Trophoblast cell (in vitro differentiated cells and primary cell): ENCODE measurements at regions not wholly inside any gene's neighbourhood (a gene's known extent, or its start where the extent isn't known, plus 50 kb on each side); places are given as distances from the start of the nearest gene placed in this dataset.
A peak's percentile ranks its signal among the peaks of the same experiment; 100 is the strongest.

Source experiments
- DNase-seq, 2 donors: peaks; one replicate each; pipeline ENCODE4 v3.0.0-alpha.2; 2016
- H2AFZ ChIP-seq: 2 replicates; pipeline ENCODE4 v1.6.1; 2013; ENCODE audit warnings: low read length, moderate library complexity, mild to moderate bottlenecking; ENCODE audit not compliant: insufficient read depth, poor library complexity
- H2AK5ac ChIP-seq: 2 replicates; pipeline ENCODE4 v1.6.1; 2013; ENCODE audit warnings: mild to moderate bottlenecking, low read length
- H2BK120ac ChIP-seq: 2 replicates; pipeline ENCODE4 v1.6.1; 2013; ENCODE audit warnings: low read length, mild to moderate bottlenecking, moderate library complexity; ENCODE audit not compliant: insufficient read depth, poor library complexity
- H2BK12ac ChIP-seq: 2 replicates; pipeline ENCODE4 v1.6.1; 2013; ENCODE audit warnings: mild to moderate bottlenecking, low read length, moderate library complexity
- H2BK5ac ChIP-seq: 2 replicates; pipeline ENCODE4 v1.6.1; 2013; ENCODE audit warnings: low read length, low read depth, moderate library complexity, mild to moderate bottlenecking; ENCODE audit not compliant: poor library complexity
- H3K14ac ChIP-seq: 2 replicates; pipeline ENCODE4 v1.6.1; 2013; ENCODE audit warnings: mild to moderate bottlenecking, low read length
- H3K18ac ChIP-seq: 2 replicates; pipeline ENCODE4 v1.6.1; 2013; ENCODE audit warnings: mild to moderate bottlenecking, low read length
- H3K23ac ChIP-seq: 2 replicates; pipeline ENCODE4 v1.6.1; 2013; ENCODE audit warnings: low read length
- H3K27ac ChIP-seq: 2 replicates; pipeline ENCODE4 v1.5.1; 2013; ENCODE audit warnings: low read depth, mild to moderate bottlenecking, inconsistent platforms, low read length, moderate library complexity
- H3K27me3 ChIP-seq: 2 replicates; pipeline ENCODE4 v1.6.1; 2013; ENCODE audit warnings: inconsistent platforms, mild to moderate bottlenecking, low read length, moderate library complexity; ENCODE audit not compliant: insufficient read depth
- H3K36me3 ChIP-seq, 2 experiments: 1 replicate in 1 of 2; 2 replicates in 1 of 2; pipeline ENCODE4 v1.6.1; 2013; ENCODE audit warnings: low read length in 2 of 2, mild to moderate bottlenecking in 2 of 2, moderate library complexity in 1 of 2; ENCODE audit not compliant: insufficient read depth in 2 of 2, control insufficient read depth in 1 of 2
- H3K4ac ChIP-seq: 2 replicates; pipeline ENCODE4 v1.6.1; 2013; ENCODE audit warnings: low read depth, mild to moderate bottlenecking, low read length, moderate library complexity
- H3K4me1 ChIP-seq, 2 experiments: 1 replicate in 1 of 2; 2 replicates in 1 of 2; pipeline ENCODE4 v1.6.1; 2013; ENCODE audit warnings: low read length in 2 of 2, mild to moderate bottlenecking in 2 of 2, moderate library complexity in 1 of 2; ENCODE audit not compliant: insufficient read depth in 2 of 2, control insufficient read depth in 1 of 2
- H3K4me2 ChIP-seq: 2 replicates; pipeline ENCODE4 v1.6.1; 2013; ENCODE audit warnings: inconsistent platforms, mild to moderate bottlenecking, low read length, moderate library complexity
- H3K4me3 ChIP-seq: 2 replicates; pipeline ENCODE4 v1.5.1; 2013; ENCODE audit warnings: mild to moderate bottlenecking, low read depth, low read length, inconsistent platforms
- H3K79me1 ChIP-seq: one replicate; pipeline ENCODE4 v1.6.1; 2013; ENCODE audit warnings: low read length
- H3K79me2 ChIP-seq: 2 replicates; pipeline ENCODE4 v1.6.1; 2013; ENCODE audit warnings: low read length, mild to moderate bottlenecking; ENCODE audit not compliant: control insufficient read depth, insufficient read depth, poor library complexity
- H3K9ac ChIP-seq: 2 replicates; pipeline ENCODE4 v1.6.1; 2013; ENCODE audit warnings: mild to moderate bottlenecking, low read length
- H3K9me3 ChIP-seq: 2 replicates; pipeline ENCODE4 v1.6.1; 2013; ENCODE audit warnings: low read depth, mild to moderate bottlenecking, control low read depth, inconsistent platforms, low read length; ENCODE audit not compliant: insufficient read depth
- H4K12ac ChIP-seq: 2 replicates; pipeline ENCODE4 v1.6.1; 2013; ENCODE audit warnings: low read depth, mild to moderate bottlenecking, low read length, moderate library complexity
- H4K8ac ChIP-seq: 2 replicates; pipeline ENCODE4 v1.6.1; 2013; ENCODE audit warnings: low read depth, mild to moderate bottlenecking, low read length, moderate library complexity
- H4K91ac ChIP-seq: one replicate; pipeline ENCODE4 v1.6.1; 2013; ENCODE audit warnings: low read depth, mild to moderate bottlenecking, low read length, moderate library complexity
- WGBS: extraction: QIAGEN DNeasy Blood & Tissue Kit; methylation state at CpG from one replicate; pipeline ENCODE4 v1.1.7; 2013; ENCODE audit warnings: missing lambda C conversion rate; ENCODE audit not compliant: insufficient read length, insufficient coverage; ENCODE audit errors: extremely low coverage; 5-methylcytosine and 5-hydroxymethylcytosine counted together

DNA sequence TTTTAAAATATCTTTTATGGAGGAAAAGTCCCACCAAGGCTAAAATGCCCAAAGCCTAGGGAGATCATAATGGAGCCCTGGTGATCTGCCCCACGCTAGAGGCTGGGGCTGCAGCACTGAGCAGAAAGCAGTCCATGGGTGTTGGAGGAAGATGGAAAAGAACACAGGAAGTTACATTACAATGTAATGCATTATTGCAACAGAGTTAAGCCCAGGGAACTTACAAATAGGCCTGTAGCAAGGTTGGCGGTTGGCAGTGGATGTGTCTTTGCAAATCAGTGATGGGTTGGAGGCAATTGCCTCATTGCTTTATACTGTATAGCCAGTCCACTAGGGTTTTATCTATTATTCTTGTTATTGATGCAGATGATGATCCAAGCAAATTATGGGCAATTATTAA, 399.9 kb downstream of the NDFIP2 start:
- Histone ChIP-seq H3K36me3 (no peaks in the 10 kb centered on the region), H3K79me2 (no peaks in the 10 kb centered on the region), H3K18ac (no peak overlapping the region), H2BK120ac (no peak overlapping the region), H4K91ac (no peak overlapping the region), H3K9me3 (no peaks in the 10 kb centered on the region), H3K14ac (no peak overlapping the region), H4K8ac (no peak overlapping the region), H3K27me3 (no peaks in the 10 kb centered on the region), H2AK5ac (no peak overlapping the region), H2BK5ac (no peak overlapping the region), H2AFZ (no peak overlapping the region), H3K79me1 (no peaks in the 10 kb centered on the region), H3K23ac (no peak overlapping the region), H3K4ac (no peak overlapping the region), H3K4me3 (no peak overlapping the region), H3K4me1 (no peaks in the 10 kb centered on the region), H3K9ac (no peak overlapping the region), H4K12ac (no peak overlapping the region), H3K27ac (no peak overlapping the region), H2BK12ac (no peak overlapping the region), H3K4me2 (no peak overlapping the region)
- DNase-seq: no peak
- WGBS: no CpG with 5 or more reads among the region's 2 CpGs

DNA sequence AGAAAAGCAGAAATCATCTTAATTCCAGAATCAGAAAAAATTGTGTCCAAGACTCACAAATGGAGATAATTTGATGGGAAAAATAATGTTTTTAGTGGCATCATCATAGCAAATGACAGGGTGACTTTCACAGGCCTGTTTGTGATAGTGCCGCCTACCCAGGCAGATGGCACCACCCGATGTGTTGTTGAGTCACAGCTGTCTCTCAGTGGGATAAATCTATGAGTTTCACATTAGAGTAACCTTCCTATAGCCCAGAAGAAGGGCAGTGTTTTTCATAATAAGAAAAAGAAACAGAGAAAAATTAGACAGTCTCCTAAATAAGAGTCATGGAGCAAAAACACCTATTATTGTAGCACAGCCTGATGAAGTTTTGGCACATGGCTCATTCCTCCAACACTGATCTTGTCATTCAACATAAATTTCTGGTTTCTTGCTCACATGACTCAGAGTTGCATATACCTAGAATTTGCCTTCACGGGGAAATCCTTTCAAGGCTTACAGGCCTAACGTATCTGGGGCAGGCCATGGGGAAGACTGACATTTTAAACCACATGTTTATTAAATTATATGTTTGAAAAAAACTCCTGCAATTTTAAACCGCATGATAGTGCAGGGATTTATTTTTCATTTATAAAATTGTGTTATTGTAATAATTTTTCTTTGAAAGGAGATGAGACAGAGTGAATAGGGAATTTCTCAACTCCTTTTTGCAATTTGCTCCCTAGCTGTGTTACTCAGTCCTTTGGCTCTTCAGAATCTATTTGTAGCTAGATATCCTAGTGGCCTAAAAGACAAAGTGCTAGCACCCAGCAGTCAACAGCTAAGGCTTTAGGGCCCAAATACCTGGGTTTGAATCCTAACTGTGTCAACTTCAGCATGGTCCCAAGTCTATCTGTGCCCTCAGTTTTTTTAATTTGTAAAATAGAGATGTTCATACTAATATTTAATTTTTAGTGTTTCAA, 393.7 kb downstream of the NDFIP2 start:
- no peaks in the 10 kb centered on the region for H3K27me3 ChIP-seq
- no peak overlapping the region for H3K14ac ChIP-seq
- no peak overlapping the region for H3K18ac ChIP-seq
- no peaks in the 10 kb centered on the region for H3K36me3 ChIP-seq
- no peak overlapping the region for H3K9ac ChIP-seq
- no peaks in the 10 kb centered on the region for H3K79me2 ChIP-seq
- H3K27ac ChIP-seq: no peak overlapping the region
- no peak overlapping the region for H3K4me2 ChIP-seq
- no CpG with 5 or more reads among the region's 5 CpGs for WGBS
- H2AFZ ChIP-seq: no peak overlapping the region
- no peak overlapping the region for H2BK120ac ChIP-seq
- no peak overlapping the region for H2AK5ac ChIP-seq
- H3K79me1 ChIP-seq: no peaks in the 10 kb centered on the region
- H4K91ac ChIP-seq: no peak overlapping the region
- no peak overlapping the region for H3K4ac ChIP-seq
- no peak overlapping the region for H2BK5ac ChIP-seq
- no peak overlapping the region for H3K23ac ChIP-seq
- no peaks in the 10 kb centered on the region for H3K4me1 ChIP-seq
- H2BK12ac ChIP-seq: no peak overlapping the region
- H3K9me3 ChIP-seq: peaks cover 1% of the 10 kb centered on the region
- DNase-seq: peak; percentile 29 to 66
- H3K4me3 ChIP-seq: no peak overlapping the region
- no peak overlapping the region for H4K8ac ChIP-seq
- no peak overlapping the region for H4K12ac ChIP-seq

DNA sequence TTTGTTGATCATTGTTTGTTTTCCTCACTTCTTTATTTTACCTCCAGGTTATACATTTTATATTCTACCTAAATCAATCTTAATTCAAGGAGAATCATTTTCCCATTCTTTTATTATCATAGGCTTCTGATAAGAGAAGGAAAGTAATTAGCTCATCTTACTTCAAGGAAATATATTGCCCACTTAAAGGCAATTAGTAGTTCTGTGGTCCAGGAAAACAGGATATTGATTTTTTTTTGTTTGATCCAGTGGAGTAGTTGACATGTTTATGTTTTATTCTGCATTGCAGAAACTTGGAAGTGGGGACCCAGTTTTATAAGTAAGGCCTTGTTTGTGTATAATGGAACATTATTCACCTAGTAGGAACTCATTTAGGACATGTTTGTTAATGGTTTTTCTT, 390.6 kb downstream of the NDFIP2 start:
- Histone ChIP-seq H3K9ac (no peak overlapping the region), H2BK5ac (no peak overlapping the region), H3K27me3 (no peaks in the 10 kb centered on the region), H3K18ac (no peak overlapping the region), H3K4me1 (no peaks in the 10 kb centered on the region), H2AFZ (no peak overlapping the region), H2AK5ac (no peak overlapping the region), H3K14ac (no peak overlapping the region), H2BK12ac (no peak overlapping the region), H3K4me3 (no peak overlapping the region), H3K23ac (no peak overlapping the region), H3K4me2 (no peak overlapping the region), H4K12ac (no peak overlapping the region), H2BK120ac (no peak overlapping the region), H3K79me1 (no peaks in the 10 kb centered on the region), H3K9me3 (peaks cover 1% of the 10 kb centered on the region), H3K79me2 (no peaks in the 10 kb centered on the region), H4K91ac (no peak overlapping the region), H3K36me3 (no peaks in the 10 kb centered on the region), H4K8ac (no peak overlapping the region), H3K4ac (no peak overlapping the region), H3K27ac (no peak overlapping the region)
- no peak for DNase-seq

DNA sequence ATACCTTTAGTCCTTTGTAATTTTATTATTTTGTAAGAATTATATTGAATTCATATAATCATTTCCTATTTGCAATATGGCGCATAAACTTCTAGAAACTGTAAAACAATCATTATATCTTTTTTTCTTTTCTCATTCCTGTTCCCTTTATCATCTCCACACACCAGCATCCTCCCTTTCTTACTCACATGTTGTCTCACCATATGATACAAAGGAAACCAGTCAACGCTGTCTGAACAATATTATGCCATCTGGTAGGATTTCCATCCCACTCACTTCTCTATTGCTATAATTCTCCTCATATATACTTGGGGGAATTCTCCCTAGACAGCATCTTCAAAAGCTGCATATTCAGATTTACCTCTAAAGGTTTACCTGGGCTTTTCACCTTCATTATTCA, 389.8 kb downstream of the NDFIP2 start:
- H2AFZ ChIP-seq: no peak overlapping the region
- H3K4me3 ChIP-seq: no peak overlapping the region
- no peaks in the 10 kb centered on the region for H3K79me2 ChIP-seq
- no peak overlapping the region for H2BK5ac ChIP-seq
- no peak overlapping the region for H3K27ac ChIP-seq
- no peaks in the 10 kb centered on the region for H3K79me1 ChIP-seq
- H3K18ac ChIP-seq: no peak overlapping the region
- H3K14ac ChIP-seq: no peak overlapping the region
- no CpG with 5 or more reads among the region's 2 CpGs for WGBS
- no peak overlapping the region for H3K23ac ChIP-seq
- H3K36me3 ChIP-seq: no peaks in the 10 kb centered on the region
- H3K27me3 ChIP-seq: no peaks in the 10 kb centered on the region
- no peak overlapping the region for H3K9ac ChIP-seq
- peaks cover 1% of the 10 kb centered on the region for H3K9me3 ChIP-seq
- H4K8ac ChIP-seq: no peak overlapping the region
- peak in 1 of 2 donors; percentile 45 for DNase-seq
- no peak overlapping the region for H2BK120ac ChIP-seq
- H2AK5ac ChIP-seq: no peak overlapping the region
- H3K4me1 ChIP-seq: no peaks in the 10 kb centered on the region
- H2BK12ac ChIP-seq: no peak overlapping the region
- H3K4me2 ChIP-seq: no peak overlapping the region
- H4K91ac ChIP-seq: no peak overlapping the region
- H4K12ac ChIP-seq: no peak overlapping the region
- H3K4ac ChIP-seq: no peak overlapping the region
